GM23338 (cell line): ENCODE measurements at regions not wholly inside any gene's neighbourhood (a gene's known extent, or its start where the extent isn't known, plus 50 kb on each side); places are given as distances from the start of the nearest gene placed in this dataset.

Experiments
- ATAC-seq: fragments of 200-7000 bp; cut with Tn5 transposase; 3 replicates; pipeline ENCODE4 v1.9.1; 2020
- DNase-seq: peaks from one replicate; pipeline ENCODE4 v3.0.0-alpha.2; 2015; ENCODE audit warnings: low spot score
- H2AFZ ChIP-seq: fragments of 200-600 bp; sonication (generic); 2 replicates; pipeline ENCODE4 v1.8.0; 2016; ENCODE audit warnings: antibody characterized with exemption, mild to moderate bottlenecking, moderate library complexity
- H3F3A ChIP-seq: fragments of 200-600 bp; sonication (generic); replicated peaks from 2 replicates; pipeline ENCODE4 v1.8.0; 2017; ENCODE audit warnings: antibody characterized with exemption, mixed run types, low read depth
- H3K27ac ChIP-seq: fragments of 200-600 bp; sonication (generic); 2 replicates; pipeline ENCODE4 v1.6.1; 2016; ENCODE audit warnings: low read depth
- H3K27me3 ChIP-seq: fragments of 200-600 bp; sonication (generic); 2 replicates; pipeline ENCODE4 v1.8.0; 2016; ENCODE audit warnings: mild to moderate bottlenecking, mixed run types, moderate library complexity; ENCODE audit not compliant: insufficient read depth
- H3K36me3 ChIP-seq: fragments of 200-600 bp; sonication (generic); 2 replicates; pipeline ENCODE4 v1.8.0; 2016; ENCODE audit warnings: mild to moderate bottlenecking; ENCODE audit not compliant: insufficient read depth
- H3K4me1 ChIP-seq: fragments of 200-600 bp; sonication (generic); 2 replicates; pipeline ENCODE4 v1.8.0; 2016; ENCODE audit warnings: mild to moderate bottlenecking, moderate library complexity; ENCODE audit not compliant: insufficient read depth
- H3K4me2 ChIP-seq: fragments of 200-600 bp; sonication (generic); 2 replicates; pipeline ENCODE4 v1.7.1; 2017; ENCODE audit warnings: mixed run types
- H3K4me3 ChIP-seq: fragments of 200-600 bp; sonication (generic); 2 replicates; pipeline ENCODE4 v1.6.1; 2016; ENCODE audit warnings: mixed run types
- H3K79me2 ChIP-seq: fragments of 200-600 bp; sonication (generic); replicated peaks from 2 replicates; pipeline ENCODE4 v1.8.0; 2017; ENCODE audit warnings: mild to moderate bottlenecking; ENCODE audit not compliant: insufficient read depth
- H3K9me2 ChIP-seq: fragments of 200-600 bp; sonication (generic); 2 replicates; pipeline ENCODE4 v1.8.0; 2017; ENCODE audit not compliant: insufficient read depth
- H4K20me1 ChIP-seq: fragments of 200-600 bp; sonication (generic); replicated peaks from 2 replicates; pipeline ENCODE4 v1.8.0; 2017; ENCODE audit warnings: mild to moderate bottlenecking; ENCODE audit not compliant: insufficient read depth
- H3K27ac Mint-ChIP-seq: 2 replicates; pipeline ENCODE4 v1.8.0; 2020; ENCODE audit warnings: inconsistent platforms, mild to moderate bottlenecking, moderate library complexity, mixed read lengths
- H3K27me3 Mint-ChIP-seq: 3 replicates; pipeline ENCODE4 v1.8.0; 2022; ENCODE audit warnings: low read depth, mild to moderate bottlenecking, moderate library complexity, mixed read lengths, inconsistent platforms; ENCODE audit not compliant: insufficient read depth, poor library complexity
- H3K36me3 Mint-ChIP-seq: 3 replicates; pipeline ENCODE4 v1.8.0; 2021; ENCODE audit warnings: low read depth, mild to moderate bottlenecking, inconsistent platforms, moderate library complexity, mixed read lengths
- H3K4me1 Mint-ChIP-seq: 3 replicates; pipeline ENCODE4 v1.8.0; 2020; ENCODE audit warnings: mild to moderate bottlenecking, inconsistent platforms, mixed read lengths
- H3K4me3 Mint-ChIP-seq: 3 replicates; pipeline ENCODE4 v1.8.0; 2021; ENCODE audit warnings: moderate library complexity, mild to moderate bottlenecking, inconsistent platforms, mixed read lengths
- H3K9me3 Mint-ChIP-seq: 3 replicates; pipeline ENCODE4 v1.8.0; 2020; ENCODE audit warnings: moderate library complexity, mild to moderate bottlenecking, inconsistent platforms, mixed read lengths
- CREB1 ChIP-seq: fragments of 250-450 bp; sonication (Bioruptor Pico); IDR thresholded peaks from 2 replicates; pipeline ENCODE4 v1.5.0; 2020; ENCODE audit warnings: low read depth, mild to moderate bottlenecking, moderate library complexity
- EZH2 ChIP-seq: fragments of 200-600 bp; sonication (generic); IDR thresholded peaks from one replicate; pipeline ENCODE4 v1.8.0; 2017; ENCODE audit warnings: antibody characterized with exemption, mild to moderate bottlenecking, low read depth; ENCODE audit not compliant: unreplicated experiment
- JUNB ChIP-seq: IDR thresholded peaks from one replicate; pipeline ENCODE4 v1.6.1; 2016; ENCODE audit warnings: antibody characterized with exemption; ENCODE audit not compliant: unreplicated experiment
- NANOG ChIP-seq: IDR thresholded peaks from 2 replicates; pipeline ENCODE4 v1.6.1; 2016; ENCODE audit warnings: antibody characterized with exemption, borderline replicate concordance
- POLR2AphosphoS5 ChIP-seq: IDR thresholded peaks from 2 replicates; pipeline ENCODE4 v1.6.1; 2016; ENCODE audit warnings: antibody characterized with exemption, low read depth
- STAT1 ChIP-seq: IDR thresholded peaks from one replicate; pipeline ENCODE4 v1.6.1; 2016; ENCODE audit warnings: antibody characterized with exemption; ENCODE audit not compliant: unreplicated experiment
- ZNF114 ChIP-seq: fragments of 250-450 bp; sonication (Bioruptor Pico); IDR thresholded peaks from 2 replicates; pipeline ENCODE4 v1.5.0; 2020; ENCODE audit warnings: mild to moderate bottlenecking, moderate library complexity
- ZNF331 ChIP-seq: fragments of 250-450 bp; sonication (Bioruptor Pico); IDR thresholded peaks from 2 replicates; pipeline ENCODE4 v1.5.0; 2020; ENCODE audit warnings: low read depth, mild to moderate bottlenecking, moderate library complexity
- TF ChIP-seq, protein P1 (sequence below): fragments of 250-450 bp; sonication (Bioruptor Pico); IDR thresholded peaks from 2 replicates; pipeline ENCODE4 v1.5.0; 2020; ENCODE audit warnings: mild to moderate bottlenecking, moderate library complexity
- TF ChIP-seq, protein P2 (sequence below), 2 experiments: fragments of 200-600 bp in 1 of 2; sonication (generic) in 1 of 2; conservative IDR thresholded peaks; 2 replicates each; pipeline versions ENCODE4 v1.5.1 to v1.6.1; 2016 to 2017; ENCODE audit warnings: antibody characterized with exemption in 2 of 2, low read depth in 2 of 2, mild to moderate bottlenecking in 2 of 2, moderate library complexity in 1 of 2
- TF ChIP-seq, protein P3 (sequence below): IDR thresholded peaks from 2 replicates; pipeline ENCODE4 v1.6.1; 2016; ENCODE audit warnings: antibody characterized with exemption

DNA sequence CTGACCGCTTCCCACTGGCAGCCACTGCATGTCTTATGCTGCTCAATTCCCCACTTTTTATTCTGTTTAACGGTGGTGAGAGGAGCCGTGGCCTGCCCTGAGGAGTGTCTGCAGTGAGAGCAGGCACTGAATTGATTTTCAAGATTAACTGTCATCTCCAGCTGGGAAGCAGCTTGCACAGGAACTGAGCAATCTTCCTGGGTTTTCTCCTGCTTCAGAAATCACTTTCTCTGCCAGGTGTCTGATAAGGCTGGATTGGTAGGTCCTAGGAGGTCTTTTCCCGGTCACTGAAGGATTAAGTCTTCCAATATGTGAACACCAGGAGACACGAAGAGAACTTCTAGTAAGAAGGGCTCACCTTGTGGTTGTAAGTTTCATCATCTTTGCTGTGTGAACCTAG lies 181.1 kb upstream of the RAD23B start:
- Histone ChIP-seq H3K4me2 (no peak overlapping the region), H2AFZ (no peak overlapping the region), H3K27me3 (no peaks in the 10 kb centered on the region), H3K27ac (no peak overlapping the region), H3F3A (no peaks in the 10 kb centered on the region), H3K79me2 (no peaks in the 10 kb centered on the region), H4K20me1 (no peaks in the 10 kb centered on the region), H3K4me3 (no peak overlapping the region), H3K9me2 (peaks cover 3% of the 10 kb centered on the region; the same call in 1 of the 2 replicates), H3K36me3 (no peaks in the 10 kb centered on the region), H3K4me1 (no peaks in the 10 kb centered on the region)
- Mint-ChIP-seq H3K9me3 (no peaks in the 10 kb centered on the region), H3K4me1 (no peaks in the 10 kb centered on the region), H3K27ac (no peak overlapping the region), H3K4me3 (no peak overlapping the region), H3K36me3 (no peaks in the 10 kb centered on the region), H3K27me3 (no peaks in the 10 kb centered on the region)
- DNase-seq: no peak
- no peak for ATAC-seq
- TF ChIP-seq ZNF114: no peak
- TF ChIP-seq, protein P1, sequence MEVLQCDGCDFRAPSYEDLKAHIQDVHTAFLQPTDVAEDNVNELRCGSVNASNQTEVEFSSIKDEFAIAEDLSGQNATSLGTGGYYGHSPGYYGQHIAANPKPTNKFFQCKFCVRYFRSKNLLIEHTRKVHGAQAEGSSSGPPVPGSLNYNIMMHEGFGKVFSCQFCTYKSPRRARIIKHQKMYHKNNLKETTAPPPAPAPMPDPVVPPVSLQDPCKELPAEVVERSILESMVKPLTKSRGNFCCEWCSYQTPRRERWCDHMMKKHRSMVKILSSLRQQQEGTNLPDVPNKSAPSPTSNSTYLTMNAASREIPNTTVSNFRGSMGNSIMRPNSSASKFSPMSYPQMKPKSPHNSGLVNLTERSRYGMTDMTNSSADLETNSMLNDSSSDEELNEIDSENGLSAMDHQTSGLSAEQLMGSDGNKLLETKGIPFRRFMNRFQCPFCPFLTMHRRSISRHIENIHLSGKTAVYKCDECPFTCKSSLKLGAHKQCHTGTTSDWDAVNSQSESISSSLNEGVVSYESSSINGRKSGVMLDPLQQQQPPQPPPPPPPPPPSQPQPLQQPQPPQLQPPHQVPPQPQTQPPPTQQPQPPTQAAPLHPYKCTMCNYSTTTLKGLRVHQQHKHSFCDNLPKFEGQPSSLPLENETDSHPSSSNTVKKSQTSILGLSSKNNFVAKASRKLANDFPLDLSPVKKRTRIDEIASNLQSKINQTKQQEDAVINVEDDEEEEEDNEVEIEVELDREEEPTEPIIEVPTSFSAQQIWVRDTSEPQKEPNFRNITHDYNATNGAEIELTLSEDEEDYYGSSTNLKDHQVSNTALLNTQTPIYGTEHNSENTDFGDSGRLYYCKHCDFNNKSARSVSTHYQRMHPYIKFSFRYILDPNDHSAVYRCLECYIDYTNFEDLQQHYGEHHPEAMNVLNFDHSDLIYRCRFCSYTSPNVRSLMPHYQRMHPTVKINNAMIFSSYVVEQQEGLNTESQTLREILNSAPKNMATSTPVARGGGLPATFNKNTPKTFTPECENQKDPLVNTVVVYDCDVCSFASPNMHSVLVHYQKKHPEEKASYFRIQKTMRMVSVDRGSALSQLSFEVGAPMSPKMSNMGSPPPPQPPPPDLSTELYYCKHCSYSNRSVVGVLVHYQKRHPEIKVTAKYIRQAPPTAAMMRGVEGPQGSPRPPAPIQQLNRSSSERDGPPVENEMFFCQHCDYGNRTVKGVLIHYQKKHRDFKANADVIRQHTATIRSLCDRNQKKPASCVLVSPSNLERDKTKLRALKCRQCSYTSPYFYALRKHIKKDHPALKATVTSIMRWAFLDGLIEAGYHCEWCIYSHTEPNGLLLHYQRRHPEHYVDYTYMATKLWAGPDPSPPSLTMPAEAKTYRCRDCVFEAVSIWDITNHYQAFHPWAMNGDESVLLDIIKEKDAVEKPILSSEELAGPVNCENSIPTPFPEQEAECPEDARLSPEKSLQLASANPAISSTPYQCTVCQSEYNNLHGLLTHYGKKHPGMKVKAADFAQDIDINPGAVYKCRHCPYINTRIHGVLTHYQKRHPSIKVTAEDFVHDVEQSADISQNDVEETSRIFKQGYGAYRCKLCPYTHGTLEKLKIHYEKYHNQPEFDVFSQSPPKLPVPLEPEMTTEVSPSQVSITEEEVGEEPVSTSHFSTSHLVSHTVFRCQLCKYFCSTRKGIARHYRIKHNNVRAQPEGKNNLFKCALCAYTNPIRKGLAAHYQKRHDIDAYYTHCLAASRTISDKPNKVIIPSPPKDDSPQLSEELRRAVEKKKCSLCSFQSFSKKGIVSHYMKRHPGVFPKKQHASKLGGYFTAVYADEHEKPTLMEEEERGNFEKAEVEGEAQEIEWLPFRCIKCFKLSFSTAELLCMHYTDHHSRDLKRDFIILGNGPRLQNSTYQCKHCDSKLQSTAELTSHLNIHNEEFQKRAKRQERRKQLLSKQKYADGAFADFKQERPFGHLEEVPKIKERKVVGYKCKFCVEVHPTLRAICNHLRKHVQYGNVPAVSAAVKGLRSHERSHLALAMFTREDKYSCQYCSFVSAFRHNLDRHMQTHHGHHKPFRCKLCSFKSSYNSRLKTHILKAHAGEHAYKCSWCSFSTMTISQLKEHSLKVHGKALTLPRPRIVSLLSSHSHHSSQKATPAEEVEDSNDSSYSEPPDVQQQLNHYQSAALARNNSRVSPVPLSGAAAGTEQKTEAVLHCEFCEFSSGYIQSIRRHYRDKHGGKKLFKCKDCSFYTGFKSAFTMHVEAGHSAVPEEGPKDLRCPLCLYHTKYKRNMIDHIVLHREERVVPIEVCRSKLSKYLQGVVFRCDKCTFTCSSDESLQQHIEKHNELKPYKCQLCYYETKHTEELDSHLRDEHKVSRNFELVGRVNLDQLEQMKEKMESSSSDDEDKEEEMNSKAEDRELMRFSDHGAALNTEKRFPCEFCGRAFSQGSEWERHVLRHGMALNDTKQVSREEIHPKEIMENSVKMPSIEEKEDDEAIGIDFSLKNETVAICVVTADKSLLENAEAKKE (CRISPR knock-in tag): no peak
- TF ChIP-seq STAT1: no peak
- no peak for TF ChIP-seq JUNB
- TF ChIP-seq POLR2AphosphoS5: no peak
- TF ChIP-seq CREB1 (CRISPR knock-in tag): no peak
- TF ChIP-seq ZNF331: no peak

DNA sequence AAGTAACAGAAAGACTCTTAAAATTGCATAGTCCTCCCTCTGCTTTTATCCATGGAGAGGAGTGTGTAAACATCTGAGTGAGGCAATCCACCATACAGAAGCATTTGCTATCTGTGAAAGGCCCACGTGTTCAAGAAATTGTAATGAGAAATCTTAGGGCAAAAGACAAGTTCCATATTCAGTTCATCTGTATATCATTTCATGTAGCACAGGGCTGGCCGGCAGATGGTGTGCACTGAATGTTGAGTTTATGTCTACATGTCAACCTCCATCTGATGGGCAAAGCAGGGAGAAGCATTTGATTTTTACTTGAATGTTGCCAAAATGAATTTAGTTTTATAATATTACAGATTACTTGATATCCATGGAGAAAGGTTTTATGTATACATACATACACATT lies 179.5 kb upstream of the RAD23B start:
- H3K4me1 Mint-ChIP-seq: no peaks in the 10 kb centered on the region
- peaks cover 3% of the 10 kb centered on the region; the same call in 1 of the 2 replicates for H3K9me2 ChIP-seq
- no peaks in the 10 kb centered on the region for H3K36me3 ChIP-seq
- H3K27me3 ChIP-seq: no peaks in the 10 kb centered on the region
- no peak overlapping the region for H3K4me2 ChIP-seq
- no peaks in the 10 kb centered on the region for H3K4me1 ChIP-seq
- no peaks in the 10 kb centered on the region for H3K36me3 Mint-ChIP-seq
- no peak overlapping the region for H3K27ac ChIP-seq
- ATAC-seq (no peak), DNase-seq (no peak)
- H3K79me2 ChIP-seq: no peaks in the 10 kb centered on the region
- H2AFZ ChIP-seq: no peak overlapping the region
- no peaks in the 10 kb centered on the region for H3K9me3 Mint-ChIP-seq
- H4K20me1 ChIP-seq: no peaks in the 10 kb centered on the region
- no peak overlapping the region for H3K27ac Mint-ChIP-seq
- no peak overlapping the region for H3K4me3 ChIP-seq
- H3K27me3 Mint-ChIP-seq: no peaks in the 10 kb centered on the region
- H3F3A ChIP-seq: no peaks in the 10 kb centered on the region
- H3K4me3 Mint-ChIP-seq: no peak overlapping the region
- TF ChIP-seq ZNF331 (no peak), EZH2 (no peak), JUNB (no peak), NANOG (no peak), ZNF114 (no peak), POLR2AphosphoS5 (no peak)
- TF ChIP-seq, protein P2, sequence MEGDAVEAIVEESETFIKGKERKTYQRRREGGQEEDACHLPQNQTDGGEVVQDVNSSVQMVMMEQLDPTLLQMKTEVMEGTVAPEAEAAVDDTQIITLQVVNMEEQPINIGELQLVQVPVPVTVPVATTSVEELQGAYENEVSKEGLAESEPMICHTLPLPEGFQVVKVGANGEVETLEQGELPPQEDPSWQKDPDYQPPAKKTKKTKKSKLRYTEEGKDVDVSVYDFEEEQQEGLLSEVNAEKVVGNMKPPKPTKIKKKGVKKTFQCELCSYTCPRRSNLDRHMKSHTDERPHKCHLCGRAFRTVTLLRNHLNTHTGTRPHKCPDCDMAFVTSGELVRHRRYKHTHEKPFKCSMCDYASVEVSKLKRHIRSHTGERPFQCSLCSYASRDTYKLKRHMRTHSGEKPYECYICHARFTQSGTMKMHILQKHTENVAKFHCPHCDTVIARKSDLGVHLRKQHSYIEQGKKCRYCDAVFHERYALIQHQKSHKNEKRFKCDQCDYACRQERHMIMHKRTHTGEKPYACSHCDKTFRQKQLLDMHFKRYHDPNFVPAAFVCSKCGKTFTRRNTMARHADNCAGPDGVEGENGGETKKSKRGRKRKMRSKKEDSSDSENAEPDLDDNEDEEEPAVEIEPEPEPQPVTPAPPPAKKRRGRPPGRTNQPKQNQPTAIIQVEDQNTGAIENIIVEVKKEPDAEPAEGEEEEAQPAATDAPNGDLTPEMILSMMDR (conservative IDR thresholded peaks at IDR 0.05; ENCODE audit: low read depth in 2 of 2): no peak
- TF ChIP-seq, protein P3, sequence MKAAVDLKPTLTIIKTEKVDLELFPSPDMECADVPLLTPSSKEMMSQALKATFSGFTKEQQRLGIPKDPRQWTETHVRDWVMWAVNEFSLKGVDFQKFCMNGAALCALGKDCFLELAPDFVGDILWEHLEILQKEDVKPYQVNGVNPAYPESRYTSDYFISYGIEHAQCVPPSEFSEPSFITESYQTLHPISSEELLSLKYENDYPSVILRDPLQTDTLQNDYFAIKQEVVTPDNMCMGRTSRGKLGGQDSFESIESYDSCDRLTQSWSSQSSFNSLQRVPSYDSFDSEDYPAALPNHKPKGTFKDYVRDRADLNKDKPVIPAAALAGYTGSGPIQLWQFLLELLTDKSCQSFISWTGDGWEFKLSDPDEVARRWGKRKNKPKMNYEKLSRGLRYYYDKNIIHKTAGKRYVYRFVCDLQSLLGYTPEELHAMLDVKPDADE: no peak
